Fibroblast of lung (primary cell): ENCODE measurements at regions not wholly inside any gene's neighbourhood (a gene's known extent, or its start where the extent isn't known, plus 50 kb on each side); places are given as distances from the start of the nearest gene placed in this dataset.
"Not testable (repeated sequence)": the region's sequence is repeated elsewhere in the genome, so short reads cannot be mapped to it uniquely, and the experiment has no call there.

Source experiments
- DNase-seq, 2 donors: peaks; one replicate each; pipeline versions ENCODE4 v3.0.0 to v3.0.0-alpha.2; 2010; ENCODE audit warnings: low read depth in 2 of 2
- H2AFZ ChIP-seq: 2 replicates; pipeline ENCODE4 v1.5.1; 2012; ENCODE audit warnings: low read length, control low read depth, inconsistent platforms
- H3K27ac ChIP-seq: 2 replicates; pipeline ENCODE4 v1.5.1; 2011; ENCODE audit warnings: low read length, control low read depth; ENCODE audit not compliant: insufficient read depth
- H3K27me3 ChIP-seq: 2 replicates; pipeline ENCODE4 v1.5.1; 2011; ENCODE audit warnings: mild to moderate bottlenecking, low read length; ENCODE audit not compliant: control insufficient read depth, insufficient read depth
- H3K36me3 ChIP-seq: 2 replicates; pipeline ENCODE4 v1.5.1; 2011; ENCODE audit warnings: low read length; ENCODE audit not compliant: control insufficient read depth, insufficient read depth
- H3K4me1 ChIP-seq: 2 replicates; pipeline ENCODE4 v1.5.1; 2011; ENCODE audit warnings: low read length; ENCODE audit not compliant: control insufficient read depth, insufficient read depth; ENCODE audit errors: extremely low read depth
- H3K4me2 ChIP-seq: 2 replicates; pipeline ENCODE4 v1.5.1; 2011; ENCODE audit warnings: low read length, control low read depth; ENCODE audit not compliant: insufficient read depth; ENCODE audit errors: extremely low read depth
- H3K4me3 ChIP-seq, 4 experiments: fragments of 200-600 bp in 1 of 4; sonication (generic) in 1 of 4; replicated peaks in 1 of 4; 2 replicates each; pipeline ENCODE4 v1.5.1; 2011 to 2016; ENCODE audit warnings: low read length in 4 of 4, low read depth in 3 of 4, mild to moderate bottlenecking in 3 of 4, control low read depth in 2 of 4, inconsistent platforms in 1 of 4, mixed read lengths in 1 of 4; ENCODE audit not compliant: insufficient read depth in 1 of 4; ENCODE audit errors: control extremely low read depth in 1 of 4
- H3K79me2 ChIP-seq: 2 replicates; pipeline ENCODE4 v1.5.1; 2012; ENCODE audit warnings: mild to moderate bottlenecking, low read length, inconsistent platforms; ENCODE audit not compliant: control insufficient read depth, insufficient read depth
- H3K9ac ChIP-seq: 2 replicates; pipeline ENCODE4 v1.5.1; 2011; ENCODE audit warnings: mild to moderate bottlenecking, low read length, control low read depth; ENCODE audit not compliant: insufficient read depth
- H3K9me3 ChIP-seq: 2 replicates; pipeline ENCODE4 v1.5.1; 2012; ENCODE audit warnings: low read depth, low read length; ENCODE audit not compliant: control insufficient read depth, insufficient read depth
- H4K20me1 ChIP-seq: 2 replicates; pipeline ENCODE4 v1.5.1; 2011; ENCODE audit warnings: low read length; ENCODE audit not compliant: control insufficient read depth, insufficient read depth; ENCODE audit errors: extremely low read depth

GRCh38 chr2:87417742-87418567, 329.9 kb upstream of the PLGLB2 start:
- H3K4me3 ChIP-seq, H2AFZ ChIP-seq, H3K27me3 ChIP-seq, H3K9me3 ChIP-seq, H3K4me1 ChIP-seq, DNase-seq, H3K36me3 ChIP-seq, H4K20me1 ChIP-seq, H3K27ac ChIP-seq, H3K4me2 ChIP-seq, H3K79me2 ChIP-seq, H3K9ac ChIP-seq: not testable (repeated sequence)

- H2AFZ ChIP-seq, H4K20me1 ChIP-seq, H3K4me2 ChIP-seq, H3K9ac ChIP-seq, H3K27me3 ChIP-seq, H3K4me3 ChIP-seq, H3K27ac ChIP-seq, DNase-seq, H3K36me3 ChIP-seq, H3K4me1 ChIP-seq, H3K9me3 ChIP-seq, H3K79me2 ChIP-seq: not testable (repeated sequence)
These were observed 328.8 kb upstream of the PLGLB2 start for GRCh38 chr2:87418823-87419822.

GRCh38 chr2:87419980-87420379, 327.9 kb upstream of the PLGLB2 start:
- not testable (repeated sequence) for H3K27me3 ChIP-seq, H3K27ac ChIP-seq, H2AFZ ChIP-seq, H3K4me2 ChIP-seq, H3K79me2 ChIP-seq, H4K20me1 ChIP-seq, H3K36me3 ChIP-seq, DNase-seq, H3K9ac ChIP-seq, H3K9me3 ChIP-seq, H3K4me3 ChIP-seq, H3K4me1 ChIP-seq

- H3K4me3 ChIP-seq, H2AFZ ChIP-seq, H3K36me3 ChIP-seq, H4K20me1 ChIP-seq, H3K4me1 ChIP-seq, H3K9me3 ChIP-seq, H3K27me3 ChIP-seq, H3K9ac ChIP-seq, H3K4me2 ChIP-seq, DNase-seq, H3K79me2 ChIP-seq, H3K27ac ChIP-seq: not testable (repeated sequence)
These were observed 326.9 kb upstream of the PLGLB2 start for GRCh38 chr2:87420954-87421353.

- H3K4me1 ChIP-seq, H3K4me2 ChIP-seq, H3K36me3 ChIP-seq, H3K9me3 ChIP-seq, DNase-seq, H2AFZ ChIP-seq, H3K9ac ChIP-seq, H3K4me3 ChIP-seq, H4K20me1 ChIP-seq, H3K27ac ChIP-seq, H3K27me3 ChIP-seq, H3K79me2 ChIP-seq: not testable (repeated sequence)
These were observed 323.8 kb upstream of the PLGLB2 start for GRCh38 chr2:87423796-87424762.

GRCh38 chr2:87424763-87425154, 323.1 kb upstream of the PLGLB2 start:
- H3K36me3 ChIP-seq, DNase-seq, H3K4me3 ChIP-seq, H3K9ac ChIP-seq, H2AFZ ChIP-seq, H3K9me3 ChIP-seq, H3K79me2 ChIP-seq, H3K4me1 ChIP-seq, H4K20me1 ChIP-seq, H3K27ac ChIP-seq, H3K4me2 ChIP-seq, H3K27me3 ChIP-seq: not testable (repeated sequence)
